22Rv1 (cell line): ENCODE measurements at regions not wholly inside any gene's neighbourhood (a gene's known extent, or its start where the extent isn't known, plus 50 kb on each side); places are given as distances from the start of the nearest gene placed in this dataset.

ENCODE experiments used
- H3K27ac ChIP-seq: fragments of 450-650 bp; 2 replicates; pipeline ENCODE4 v1.5.1; 2017
- ZFX ChIP-seq: fragments of 450-650 bp; IDR thresholded peaks from 2 replicates; pipeline ENCODE4 v1.6.1; 2017; ENCODE audit warnings: antibody characterized with exemption, borderline replicate concordance
- TF ChIP-seq, protein P1 (sequence below): fragments of 450-650 bp; IDR thresholded peaks from 2 replicates; pipeline ENCODE4 v1.5.1; 2017; ENCODE audit warnings: mild to moderate bottlenecking

DNA sequence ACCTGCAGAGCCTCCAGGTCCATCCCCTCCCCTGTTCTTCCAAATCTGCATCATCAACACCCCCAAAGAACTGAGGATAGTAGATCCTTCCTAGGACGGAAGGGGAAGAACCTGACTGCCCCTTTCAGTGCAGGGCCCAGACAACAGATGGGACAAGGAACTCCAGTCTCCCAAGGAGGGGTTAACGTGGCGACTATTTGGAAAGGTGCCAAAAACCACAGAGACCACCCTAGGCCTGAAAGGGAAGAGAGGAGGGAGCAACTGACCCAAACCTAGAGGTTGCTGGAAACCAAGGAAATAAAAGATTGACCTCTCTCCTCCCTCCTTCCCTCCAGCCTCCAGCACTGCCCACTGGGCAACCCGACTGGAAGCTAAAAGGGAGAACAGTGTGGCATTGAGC lies 59.7 kb upstream of the NEURL1B start:
- TF ChIP-seq, protein P1, sequence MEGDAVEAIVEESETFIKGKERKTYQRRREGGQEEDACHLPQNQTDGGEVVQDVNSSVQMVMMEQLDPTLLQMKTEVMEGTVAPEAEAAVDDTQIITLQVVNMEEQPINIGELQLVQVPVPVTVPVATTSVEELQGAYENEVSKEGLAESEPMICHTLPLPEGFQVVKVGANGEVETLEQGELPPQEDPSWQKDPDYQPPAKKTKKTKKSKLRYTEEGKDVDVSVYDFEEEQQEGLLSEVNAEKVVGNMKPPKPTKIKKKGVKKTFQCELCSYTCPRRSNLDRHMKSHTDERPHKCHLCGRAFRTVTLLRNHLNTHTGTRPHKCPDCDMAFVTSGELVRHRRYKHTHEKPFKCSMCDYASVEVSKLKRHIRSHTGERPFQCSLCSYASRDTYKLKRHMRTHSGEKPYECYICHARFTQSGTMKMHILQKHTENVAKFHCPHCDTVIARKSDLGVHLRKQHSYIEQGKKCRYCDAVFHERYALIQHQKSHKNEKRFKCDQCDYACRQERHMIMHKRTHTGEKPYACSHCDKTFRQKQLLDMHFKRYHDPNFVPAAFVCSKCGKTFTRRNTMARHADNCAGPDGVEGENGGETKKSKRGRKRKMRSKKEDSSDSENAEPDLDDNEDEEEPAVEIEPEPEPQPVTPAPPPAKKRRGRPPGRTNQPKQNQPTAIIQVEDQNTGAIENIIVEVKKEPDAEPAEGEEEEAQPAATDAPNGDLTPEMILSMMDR, result no peak
- TF ChIP-seq ZFX, result no peak
- no peak overlapping the region for H3K27ac ChIP-seq

DNA sequence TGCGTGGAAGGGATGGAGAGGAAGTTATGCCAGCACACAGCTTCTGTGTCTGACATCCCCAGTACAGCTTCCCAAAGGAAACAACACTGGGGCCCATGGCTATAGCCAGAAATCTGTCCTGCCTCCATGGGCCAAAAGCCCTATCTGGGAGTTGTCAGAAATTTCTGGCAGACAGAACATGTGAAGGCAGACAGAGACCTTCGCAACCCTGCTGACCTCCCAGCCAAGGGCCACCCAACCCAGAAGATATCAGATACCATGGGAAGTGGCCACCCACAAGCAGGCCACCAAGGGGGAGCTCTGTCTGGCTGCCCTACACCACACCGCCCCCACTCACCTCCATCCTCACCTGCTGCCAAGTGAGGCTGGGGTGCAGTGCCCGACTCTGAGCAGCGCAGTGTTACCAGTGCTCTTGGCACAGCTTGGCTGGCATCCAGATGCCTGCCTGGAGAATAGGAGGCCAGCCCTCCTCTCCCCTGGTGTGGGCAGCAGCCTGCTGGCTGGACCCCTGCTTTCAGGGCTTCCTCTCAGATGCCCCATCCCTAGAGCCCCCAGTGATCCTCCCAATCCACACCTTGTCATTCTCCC lies 61.6 kb upstream of the NEURL1B start:
- no peak overlapping the region for H3K27ac ChIP-seq
- no peak for TF ChIP-seq ZFX
- TF ChIP-seq, protein P1, result no peak

DNA sequence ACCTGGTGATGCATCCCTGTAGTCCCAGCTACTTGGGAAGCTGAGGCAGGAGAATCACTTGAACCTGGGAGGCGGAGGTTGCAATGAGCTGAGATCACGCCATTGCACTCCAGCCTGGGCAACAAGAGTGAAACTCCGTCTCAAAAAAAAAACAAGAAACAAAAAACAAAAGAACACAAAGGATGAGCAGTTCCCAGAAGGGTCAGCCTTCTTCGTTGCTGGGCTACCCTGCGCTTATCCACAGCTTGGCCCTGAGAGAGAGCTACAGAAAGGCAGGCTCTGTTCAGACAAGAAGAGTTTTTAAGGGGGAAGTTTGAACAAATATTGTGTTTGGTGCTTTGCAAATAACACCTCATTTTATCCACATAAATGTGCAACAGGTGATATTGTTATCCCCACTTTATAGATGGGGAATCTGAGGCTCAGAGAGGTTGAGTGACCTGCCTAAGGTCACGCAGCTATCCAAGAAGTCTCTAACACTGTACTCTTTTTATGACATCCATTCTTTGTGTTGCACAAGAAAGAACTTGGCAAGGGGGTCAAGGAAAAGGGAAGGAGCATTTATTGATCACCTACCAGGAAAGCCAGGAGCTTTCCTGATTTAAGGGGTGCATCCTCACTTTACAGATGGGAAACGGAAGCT lies 63.7 kb upstream of the NEURL1B start:
- TF ChIP-seq, protein P1, result no peak
- no peak for TF ChIP-seq ZFX
- no peak overlapping the region for H3K27ac ChIP-seq

DNA sequence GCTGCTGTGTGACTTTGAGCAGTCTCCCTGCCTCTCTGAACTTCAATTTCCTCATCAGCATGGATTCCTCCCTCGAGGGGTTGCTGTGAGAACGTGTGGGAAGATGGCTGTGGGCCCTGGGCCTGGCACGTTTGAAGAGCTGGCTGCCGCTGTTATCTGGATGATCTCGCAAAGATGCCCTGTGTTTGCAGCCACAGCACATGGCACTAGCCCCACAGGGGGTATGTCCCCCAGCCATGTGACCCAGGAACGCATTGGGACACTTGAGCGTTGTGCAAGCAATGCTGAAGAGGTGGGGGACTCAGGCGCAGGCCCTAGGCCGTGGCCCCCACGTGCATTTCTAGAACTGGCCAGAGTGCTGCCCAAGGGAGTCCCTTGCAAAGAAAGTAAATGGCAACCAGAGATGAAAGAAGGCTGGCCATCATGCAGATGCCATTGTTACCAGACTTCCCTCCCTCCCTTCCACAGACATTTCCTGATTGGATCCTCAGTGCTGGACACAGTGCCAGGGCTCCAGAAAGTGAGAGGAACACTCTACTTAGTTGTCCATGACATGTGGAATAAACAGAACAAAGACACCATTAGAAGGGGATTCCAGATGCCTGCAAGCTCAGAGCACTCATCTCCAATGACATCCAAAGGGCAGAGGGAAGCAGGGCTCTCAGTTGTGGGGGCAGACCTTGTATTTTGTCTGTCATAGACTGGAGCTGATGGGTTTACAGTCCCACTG lies 65.1 kb upstream of the NEURL1B start:
- H3K27ac ChIP-seq, result no peak overlapping the region
- TF ChIP-seq, protein P1, result no peak
- TF ChIP-seq ZFX, result no peak

DNA sequence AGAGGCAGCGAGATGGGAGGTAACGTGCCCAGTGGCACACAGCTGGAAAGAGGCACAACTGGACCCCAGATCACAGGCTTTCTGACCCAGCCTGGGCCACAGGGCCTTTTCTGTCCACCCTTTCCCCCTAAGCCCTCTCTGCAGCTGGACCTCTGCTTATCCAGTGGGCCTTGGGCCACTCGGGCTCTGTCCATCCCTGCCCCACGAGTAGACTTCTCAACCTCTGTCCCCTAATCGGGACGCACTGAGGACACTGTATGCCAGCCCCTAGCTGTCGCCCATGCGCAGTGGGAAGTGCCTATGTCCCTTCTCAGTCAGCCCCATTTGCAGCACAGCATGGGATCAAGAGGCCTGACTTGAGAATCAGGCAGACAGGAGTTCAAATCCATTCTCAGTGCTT lies 65.6 kb upstream of the NEURL1B start:
- no peak overlapping the region for H3K27ac ChIP-seq
- TF ChIP-seq ZFX, result no peak
- TF ChIP-seq, protein P1, result no peak

DNA sequence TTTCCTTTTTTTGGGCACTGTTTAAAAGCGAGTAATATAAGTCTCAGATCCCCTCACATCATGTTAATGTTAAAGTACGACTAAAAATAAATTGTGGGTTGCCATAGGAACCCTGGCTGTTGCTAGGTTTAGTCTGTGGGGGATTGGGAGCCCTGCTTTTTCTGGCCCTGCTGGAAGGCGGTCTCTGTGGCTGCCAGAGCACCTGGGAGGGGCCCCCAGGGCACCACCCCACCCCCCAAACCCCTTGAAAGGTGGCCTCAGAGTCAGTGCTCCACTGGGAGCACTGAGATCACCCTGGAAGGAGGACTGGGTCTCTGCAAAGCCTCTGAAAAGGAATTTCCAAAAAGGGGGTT lies 66.2 kb upstream of the NEURL1B start:
- TF ChIP-seq, protein P1, result no peak
- no peak for TF ChIP-seq ZFX
- H3K27ac ChIP-seq, result no peak overlapping the region
